ENCODE measurements at regions not wholly inside any gene's neighbourhood (a gene's known extent, or its start where the extent isn't known, plus 50 kb on each side); places are given as distances from the start of the nearest gene placed in this dataset.

GRCh38 chr2:14428056-14428455 lies 204.5 kb upstream of the LRATD1 start:
- no peak overlapping the region for H3K4me2 ChIP-seq (ENCODE audit: unreplicated experiment)
- H3K4me3 ChIP-seq, result no peak overlapping the region
- no peaks in the 10 kb centered on the region for H4K20me1 ChIP-seq (ENCODE audit: insufficient read depth)
- WGBS, 2 experiments (ENCODE audit: low coverage in 1 of 2, low lambda C conversion rate in 2 of 2, missing lambda C conversion rate in 2 of 2), result 0 to 2% methylated on average over 2 of the region's 2 CpGs
- no peaks in the 10 kb centered on the region for H3F3A ChIP-seq (ENCODE audit: insufficient read depth)
- no peaks in the 10 kb centered on the region for H3K36me3 ChIP-seq (ENCODE audit: low read depth)
- no peak overlapping the region for H2AFZ ChIP-seq
- no peaks in the 10 kb centered on the region for H3K79me2 ChIP-seq (ENCODE audit: insufficient read depth)
- H3K4me1 ChIP-seq (ENCODE audit: insufficient read depth), result no peaks in the 10 kb centered on the region; the same call in 1 of the 2 replicates
- no peak overlapping the region for H3K27ac ChIP-seq
- H3K27me3 ChIP-seq (replicated peaks; ENCODE audit: insufficient read depth), result no peaks in the 10 kb centered on the region
- TF ChIP-seq EZH2 (IDR thresholded peaks at IDR 0.05; ENCODE audit: insufficient read depth, poor library complexity, severe bottlenecking) (no peak), EZH2phosphoT487 (IDR thresholded peaks at IDR 0.05; ENCODE audit: insufficient read depth, low read depth) (no peak)
- in situ Hi-C loops (cut with MboI), result no loop called here
- no peaks in the 10 kb centered on the region for H3K9me3 ChIP-seq (ENCODE audit: low read depth)
- H3K9me2 ChIP-seq (ENCODE audit: insufficient read depth), result no peaks in the 10 kb centered on the region
- no peak overlapping the region for H3K9ac ChIP-seq
- peak; percentile 82 for DNase-seq

- Histone ChIP-seq H3K4me3 (no peak overlapping the region), H3K9me2 (ENCODE audit: insufficient read depth) (no peaks in the 10 kb centered on the region), H4K20me1 (ENCODE audit: insufficient read depth) (no peaks in the 10 kb centered on the region), H2AFZ (no peak overlapping the region), H3K9ac (no peak overlapping the region), H3K9me3 (ENCODE audit: low read depth) (no peaks in the 10 kb centered on the region), H3K36me3 (ENCODE audit: low read depth) (no peaks in the 10 kb centered on the region), H3K4me2 (ENCODE audit: unreplicated experiment) (no peak overlapping the region), H3K27ac (no peak overlapping the region), H3F3A (ENCODE audit: insufficient read depth) (no peaks in the 10 kb centered on the region), H3K4me1 (ENCODE audit: insufficient read depth) (no peaks in the 10 kb centered on the region), H3K27me3 (replicated peaks; ENCODE audit: insufficient read depth) (no peaks in the 10 kb centered on the region), H3K79me2 (ENCODE audit: insufficient read depth) (no peaks in the 10 kb centered on the region)
- WGBS, 2 experiments (ENCODE audit: low coverage in 1 of 2, low lambda C conversion rate in 2 of 2, missing lambda C conversion rate in 2 of 2), result 75 to 84% methylated on average over 5 of the region's 5 CpGs
- TF ChIP-seq EZH2 (IDR thresholded peaks at IDR 0.05; ENCODE audit: insufficient read depth, poor library complexity, severe bottlenecking) (no peak), EZH2phosphoT487 (IDR thresholded peaks at IDR 0.05; ENCODE audit: insufficient read depth, low read depth) (no peak)
- no peak for DNase-seq
- in situ Hi-C loops (cut with MboI), result no loop called here
Observed at GRCh38 chr2:14433946-14434495, 198.5 kb upstream of the LRATD1 start.

- H3K79me2 ChIP-seq (ENCODE audit: insufficient read depth), result no peaks in the 10 kb centered on the region
- no peak overlapping the region for H3K9ac ChIP-seq
- no peaks in the 10 kb centered on the region for H3K4me1 ChIP-seq (ENCODE audit: insufficient read depth)
- in situ Hi-C loops (cut with MboI), result no loop called here
- no peak overlapping the region for H3K4me3 ChIP-seq
- H3K27ac ChIP-seq, result no peak overlapping the region
- TF ChIP-seq EZH2 (IDR thresholded peaks at IDR 0.05; ENCODE audit: insufficient read depth, poor library complexity, severe bottlenecking) (no peak), EZH2phosphoT487 (IDR thresholded peaks at IDR 0.05; ENCODE audit: insufficient read depth, low read depth) (no peak)
- no peak for DNase-seq
- H3F3A ChIP-seq (ENCODE audit: insufficient read depth), result no peaks in the 10 kb centered on the region
- H3K9me3 ChIP-seq (ENCODE audit: low read depth), result no peaks in the 10 kb centered on the region
- no peaks in the 10 kb centered on the region for H3K9me2 ChIP-seq (ENCODE audit: insufficient read depth)
- H3K27me3 ChIP-seq (replicated peaks; ENCODE audit: insufficient read depth), result no peaks in the 10 kb centered on the region
- H3K36me3 ChIP-seq (ENCODE audit: low read depth), result no peaks in the 10 kb centered on the region
- no peaks in the 10 kb centered on the region for H4K20me1 ChIP-seq (ENCODE audit: insufficient read depth)
- no peak overlapping the region for H2AFZ ChIP-seq
- H3K4me2 ChIP-seq (ENCODE audit: unreplicated experiment), result no peak overlapping the region
Observed at GRCh38 chr2:14445670-14446069, 186.8 kb upstream of the LRATD1 start.

- no peaks in the 10 kb centered on the region for H3F3A ChIP-seq (ENCODE audit: insufficient read depth)
Observed at GRCh38 chr2:14448340-14448739, 184.2 kb upstream of the LRATD1 start.

GRCh38 chr2:14451312-14451711 lies 181.2 kb upstream of the LRATD1 start:
- H3K4me3 ChIP-seq, result no peak overlapping the region
- H3K4me2 ChIP-seq (ENCODE audit: unreplicated experiment), result no peak overlapping the region
- H3K27ac ChIP-seq, result no peak overlapping the region
- no peak overlapping the region for H3K9ac ChIP-seq
- H3F3A ChIP-seq (ENCODE audit: insufficient read depth), result no peaks in the 10 kb centered on the region
- no peak overlapping the region for H2AFZ ChIP-seq
- TF ChIP-seq EZH2phosphoT487 (IDR thresholded peaks at IDR 0.05; ENCODE audit: insufficient read depth, low read depth) (no peak), EZH2 (IDR thresholded peaks at IDR 0.05; ENCODE audit: insufficient read depth, poor library complexity, severe bottlenecking) (no peak)
- no peaks in the 10 kb centered on the region for H3K9me3 ChIP-seq (ENCODE audit: low read depth)
- no peaks in the 10 kb centered on the region for H3K9me2 ChIP-seq (ENCODE audit: insufficient read depth)
- no peaks in the 10 kb centered on the region for H4K20me1 ChIP-seq (ENCODE audit: insufficient read depth)
- H3K27me3 ChIP-seq (replicated peaks; ENCODE audit: insufficient read depth), result no peaks in the 10 kb centered on the region
- peak; percentile 2 for DNase-seq
- no peaks in the 10 kb centered on the region for H3K4me1 ChIP-seq (ENCODE audit: insufficient read depth)
- in situ Hi-C loops (cut with MboI), result no loop called here
- no peaks in the 10 kb centered on the region for H3K36me3 ChIP-seq (ENCODE audit: low read depth)
- H3K79me2 ChIP-seq (ENCODE audit: insufficient read depth), result no peaks in the 10 kb centered on the region
- WGBS, 2 experiments (ENCODE audit: low coverage in 1 of 2, low lambda C conversion rate in 2 of 2, missing lambda C conversion rate in 2 of 2), result 21 to 36% methylated on average over 2 of the region's 2 CpGs

More at GRCh38 chr2:14448340-14448739, 184.2 kb upstream of the LRATD1 start:
- Histone ChIP-seq H3K4me3 (no peak overlapping the region), H3K9me2 (ENCODE audit: insufficient read depth) (no peaks in the 10 kb centered on the region), H3K27me3 (replicated peaks; ENCODE audit: insufficient read depth) (no peaks in the 10 kb centered on the region), H3K79me2 (ENCODE audit: insufficient read depth) (no peaks in the 10 kb centered on the region), H3K4me1 (ENCODE audit: insufficient read depth) (no peaks in the 10 kb centered on the region), H2AFZ (no peak overlapping the region), H3K4me2 (ENCODE audit: unreplicated experiment) (no peak overlapping the region), H3K9ac (no peak overlapping the region), H3K9me3 (ENCODE audit: low read depth) (no peaks in the 10 kb centered on the region), H4K20me1 (ENCODE audit: insufficient read depth) (no peaks in the 10 kb centered on the region), H3K27ac (no peak overlapping the region), H3K36me3 (ENCODE audit: low read depth) (no peaks in the 10 kb centered on the region)
- TF ChIP-seq EZH2 (IDR thresholded peaks at IDR 0.05; ENCODE audit: insufficient read depth, poor library complexity, severe bottlenecking), result no peak
- TF ChIP-seq EZH2phosphoT487 (IDR thresholded peaks at IDR 0.05; ENCODE audit: insufficient read depth, low read depth), result no peak
- in situ Hi-C loops (cut with MboI), result no loop called here
- no peak for DNase-seq
- WGBS, 2 experiments (ENCODE audit: low coverage in 1 of 2, low lambda C conversion rate in 2 of 2, missing lambda C conversion rate in 2 of 2), result 5 to 6% methylated on average over 1 of the region's 1 CpG

All from GM23248 (cell line).